ENCODE measurements at regions not wholly inside any gene's neighbourhood (a gene's known extent, or its start where the extent isn't known, plus 50 kb on each side); places are given as distances from the start of the nearest gene placed in this dataset.

DNA sequence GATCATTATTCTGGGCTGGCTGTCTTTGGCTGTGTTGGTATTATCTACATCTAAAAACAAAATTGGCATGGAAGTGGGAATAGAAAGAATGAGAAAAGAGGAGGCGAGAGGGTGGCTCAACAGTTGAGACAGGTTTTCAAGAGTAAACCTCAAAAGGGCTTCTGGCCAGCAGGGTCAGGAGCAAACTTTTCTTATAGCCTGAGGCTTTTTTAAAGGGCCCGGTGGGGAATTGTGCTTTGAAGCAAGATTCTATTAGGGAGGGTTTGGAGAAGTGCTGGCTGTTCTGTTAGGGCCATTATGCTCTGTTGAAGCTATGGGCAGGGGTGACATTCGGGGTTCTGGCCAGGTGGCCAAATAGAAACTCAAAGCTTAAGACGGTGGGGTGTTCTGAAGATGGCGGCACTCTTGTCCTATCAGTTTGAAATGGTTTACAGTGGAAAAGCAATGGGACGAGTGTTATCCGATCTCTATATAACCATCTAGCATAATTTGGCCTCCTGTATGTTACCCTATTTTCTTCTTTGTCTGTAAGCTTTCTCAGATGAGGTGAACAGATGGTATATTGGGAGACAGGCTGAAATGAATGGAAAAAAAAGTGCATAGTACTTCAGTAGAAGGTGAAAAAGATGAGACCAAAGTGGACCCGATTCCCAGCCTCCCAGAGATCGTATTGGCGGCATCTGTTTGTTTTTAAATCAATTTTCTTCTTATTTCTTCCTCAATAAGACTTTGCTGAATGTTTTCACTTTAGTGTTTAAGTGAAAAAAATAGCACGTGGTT is 132.1 kb upstream of the CNR1 start:
- Histone ChIP-seq H3K36me3 (no peaks in the 10 kb centered on the region), H3K4me1 (no peaks in the 10 kb centered on the region), H3K27me3 (no peaks in the 10 kb centered on the region), H3K27ac (no peak overlapping the region), H3K4me3 (no peak overlapping the region), H3K9me3 (no peaks in the 10 kb centered on the region)
- TF ChIP-seq, protein P1, sequence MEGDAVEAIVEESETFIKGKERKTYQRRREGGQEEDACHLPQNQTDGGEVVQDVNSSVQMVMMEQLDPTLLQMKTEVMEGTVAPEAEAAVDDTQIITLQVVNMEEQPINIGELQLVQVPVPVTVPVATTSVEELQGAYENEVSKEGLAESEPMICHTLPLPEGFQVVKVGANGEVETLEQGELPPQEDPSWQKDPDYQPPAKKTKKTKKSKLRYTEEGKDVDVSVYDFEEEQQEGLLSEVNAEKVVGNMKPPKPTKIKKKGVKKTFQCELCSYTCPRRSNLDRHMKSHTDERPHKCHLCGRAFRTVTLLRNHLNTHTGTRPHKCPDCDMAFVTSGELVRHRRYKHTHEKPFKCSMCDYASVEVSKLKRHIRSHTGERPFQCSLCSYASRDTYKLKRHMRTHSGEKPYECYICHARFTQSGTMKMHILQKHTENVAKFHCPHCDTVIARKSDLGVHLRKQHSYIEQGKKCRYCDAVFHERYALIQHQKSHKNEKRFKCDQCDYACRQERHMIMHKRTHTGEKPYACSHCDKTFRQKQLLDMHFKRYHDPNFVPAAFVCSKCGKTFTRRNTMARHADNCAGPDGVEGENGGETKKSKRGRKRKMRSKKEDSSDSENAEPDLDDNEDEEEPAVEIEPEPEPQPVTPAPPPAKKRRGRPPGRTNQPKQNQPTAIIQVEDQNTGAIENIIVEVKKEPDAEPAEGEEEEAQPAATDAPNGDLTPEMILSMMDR (IDR thresholded peaks at IDR 0.05): no peak
- no peak for ATAC-seq
- intact Hi-C loops (cut with DNase I): no loop called here
- no peak for DNase-seq

DNA sequence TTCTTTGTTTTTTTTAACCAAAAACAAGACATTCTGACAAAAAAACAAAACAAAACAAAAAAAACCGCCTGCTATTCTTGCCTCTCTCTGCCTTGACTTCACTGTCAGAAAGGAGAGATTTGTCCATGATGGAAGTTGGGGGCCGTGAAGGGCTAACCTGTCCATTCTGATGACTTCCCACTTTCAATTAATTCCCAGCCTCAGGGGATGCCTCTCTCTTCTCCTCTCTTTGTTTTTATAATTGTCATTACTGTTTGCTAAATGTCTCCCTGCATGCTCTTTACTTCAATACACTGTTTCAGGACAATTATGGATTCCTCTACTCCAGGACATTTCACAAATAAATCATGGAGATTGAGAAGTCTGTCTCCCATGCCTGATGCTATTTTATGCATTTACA is 130.5 kb upstream of the CNR1 start:
- ATAC-seq (no peak), DNase-seq (no peak)
- intact Hi-C loops (cut with DNase I): no loop called here
- Histone ChIP-seq H3K27ac (no peak overlapping the region), H3K4me1 (no peaks in the 10 kb centered on the region), H3K36me3 (no peaks in the 10 kb centered on the region), H3K4me3 (no peak overlapping the region), H3K27me3 (no peaks in the 10 kb centered on the region), H3K9me3 (no peaks in the 10 kb centered on the region)
- TF ChIP-seq, protein P1 (IDR thresholded peaks at IDR 0.05): no peak

- no peak overlapping the region for H3K4me3 ChIP-seq
- no peak for ATAC-seq
- TF ChIP-seq, protein P1 (IDR thresholded peaks at IDR 0.05): no peak
- no peaks in the 10 kb centered on the region for H3K36me3 ChIP-seq
- no peak overlapping the region for H3K27ac ChIP-seq
- no peak for DNase-seq
- intact Hi-C loops (cut with DNase I): no loop called here
- no peaks in the 10 kb centered on the region for H3K4me1 ChIP-seq
- H3K27me3 ChIP-seq: no peaks in the 10 kb centered on the region
- no peaks in the 10 kb centered on the region for H3K9me3 ChIP-seq
Observed at GRCh38 chr6:88295663-88296062, 129.5 kb upstream of the CNR1 start.

GRCh38 chr6:88294702-88295101 is 128.6 kb upstream of the CNR1 start:
- Histone ChIP-seq H3K27me3 (no peaks in the 10 kb centered on the region), H3K9me3 (no peaks in the 10 kb centered on the region), H3K4me3 (no peak overlapping the region), H3K27ac (no peak overlapping the region), H3K36me3 (no peaks in the 10 kb centered on the region), H3K4me1 (no peaks in the 10 kb centered on the region)
- intact Hi-C loops (cut with DNase I): no loop called here
- ATAC-seq (no peak), DNase-seq (no peak)
- TF ChIP-seq, protein P1 (IDR thresholded peaks at IDR 0.05): no peak

DNA sequence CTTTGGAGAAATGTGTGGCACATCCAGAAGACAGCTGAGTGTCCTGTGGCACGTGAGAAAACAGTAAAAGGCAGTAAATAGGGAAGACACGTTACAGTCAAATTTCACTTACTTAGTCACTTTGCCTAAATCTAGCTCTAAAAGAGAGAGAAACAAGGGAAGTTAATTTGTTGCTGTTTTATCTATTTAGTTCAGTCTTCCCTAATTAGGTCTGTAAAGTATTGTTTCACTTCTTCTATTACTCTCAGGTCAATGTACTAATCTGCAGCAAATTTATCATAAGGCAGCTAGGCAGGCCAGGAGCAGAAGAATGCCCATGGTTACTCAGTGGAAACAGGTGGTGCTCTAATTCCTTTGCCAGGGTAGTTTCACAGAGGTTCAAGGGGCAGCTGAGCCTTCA is 124.3 kb upstream of the CNR1 start:
- Histone ChIP-seq H3K27me3 (no peaks in the 10 kb centered on the region), H3K9me3 (no peaks in the 10 kb centered on the region), H3K4me3 (no peak overlapping the region), H3K4me1 (no peaks in the 10 kb centered on the region), H3K27ac (no peak overlapping the region), H3K36me3 (no peaks in the 10 kb centered on the region)
- no peak for ATAC-seq
- DNase-seq: no peak
- intact Hi-C loops (cut with DNase I): no loop called here
- TF ChIP-seq, protein P1 (IDR thresholded peaks at IDR 0.05): no peak

DNA sequence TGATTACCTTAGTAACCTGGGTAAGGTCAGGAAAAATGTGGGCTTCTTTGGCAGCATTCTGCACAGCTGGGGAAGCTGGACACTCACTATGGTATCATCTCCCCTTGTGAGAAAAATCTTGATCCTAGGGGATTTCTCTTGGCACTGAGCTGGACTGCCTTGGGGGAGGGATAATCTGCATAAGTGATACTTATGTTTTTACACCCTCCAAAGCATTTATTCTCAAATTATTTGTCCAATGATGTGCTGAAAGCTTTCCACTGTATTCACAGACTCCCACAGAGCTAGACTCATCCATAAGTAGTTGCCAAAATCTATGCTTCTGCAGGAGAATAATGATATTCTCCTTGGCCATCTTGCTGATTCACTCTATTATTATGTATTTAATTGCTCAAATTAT is 121.5 kb upstream of the CNR1 start:
- no peaks in the 10 kb centered on the region for H3K27me3 ChIP-seq
- H3K4me3 ChIP-seq: no peak overlapping the region
- DNase-seq: no peak
- intact Hi-C loops (cut with DNase I): no loop called here
- ATAC-seq: no peak
- no peak overlapping the region for H3K27ac ChIP-seq
- no peaks in the 10 kb centered on the region for H3K9me3 ChIP-seq
- TF ChIP-seq, protein P1 (IDR thresholded peaks at IDR 0.05): no peak
- H3K36me3 ChIP-seq: no peaks in the 10 kb centered on the region
- no peaks in the 10 kb centered on the region for H3K4me1 ChIP-seq

All from upper lobe of right lung (tissue), 1 donor.